Caco-2 (cell line): ENCODE measurements at regions not wholly inside any gene's neighbourhood (a gene's known extent, or its start where the extent isn't known, plus 50 kb on each side); places are given as distances from the start of the nearest gene placed in this dataset.
A peak's percentile ranks its signal among the peaks of the same experiment; 100 is the strongest.

Source experiments
- BruUV-seq: library from RNA; stranded (reverse); fragments of 400-500 nt; replicated peaks from 2 replicates; lab custom pipeline; 2021; lab: Mats Ljungman, UMichigan
- CTCF ChIA-PET: fragments of 300-600 bp; sonication (Branson Sonifier 250); formaldehyde crosslinking; loops from one replicate; lab custom pipeline; 2022; ENCODE audit warnings: antibody characterized with exemption; lab: Charles Lee
- POLR2A ChIA-PET: fragments of 300-600 bp; sonication (Branson Sonifier 250); formaldehyde crosslinking; loops from one replicate; lab custom pipeline; 2022; ENCODE audit warnings: antibody characterized with exemption; lab: Charles Lee
- DNase-seq, 2 experiments: peaks; one replicate each; pipeline versions ENCODE4 v3.0.0 to v3.0.0-alpha.2; 2020 to 2022
- H3K27me3 ChIP-seq: replicated peaks from 2 replicates; pipeline ENCODE4 v1.6.0; 2011; ENCODE audit warnings: low read length; ENCODE audit not compliant: control insufficient read depth, insufficient read depth
- H3K36me3 ChIP-seq: 2 replicates; pipeline ENCODE4 v1.5.1; 2011; ENCODE audit warnings: low read length; ENCODE audit not compliant: control insufficient read depth, insufficient read depth
- H3K4me1 ChIP-seq: fragments of 250-450 bp; sonication (Bioruptor Pico); 2 replicates; pipeline ENCODE4 v1.5.1; 2020; ENCODE audit warnings: mild to moderate bottlenecking
- H3K4me3 ChIP-seq: 2 replicates; pipeline ENCODE4 v1.5.1; 2011; ENCODE audit warnings: low read depth, mild to moderate bottlenecking, control low read depth, low read length
- H3K9me3 ChIP-seq: fragments of 250-450 bp; sonication (Bioruptor Pico); 2 replicates; pipeline ENCODE4 v1.5.1; 2020; ENCODE audit warnings: mild to moderate bottlenecking, moderate library complexity
- H3K27ac Mint-ChIP-seq: one replicate; pipeline ENCODE4 v1.8.0; 2022; ENCODE audit warnings: mixed read lengths; ENCODE audit not compliant: unreplicated experiment
- H3K27me3 Mint-ChIP-seq: one replicate; pipeline ENCODE4 v1.8.0; 2022; ENCODE audit warnings: mixed read lengths; ENCODE audit not compliant: insufficient read depth, unreplicated experiment
- H3K36me3 Mint-ChIP-seq: one replicate; pipeline ENCODE4 v1.8.0; 2022; ENCODE audit warnings: mild to moderate bottlenecking, mixed read lengths; ENCODE audit not compliant: insufficient read depth, unreplicated experiment
- H3K4me1 Mint-ChIP-seq: one replicate; pipeline ENCODE4 v1.8.0; 2022; ENCODE audit warnings: low read depth, mixed read lengths; ENCODE audit not compliant: unreplicated experiment
- H3K4me3 Mint-ChIP-seq: one replicate; pipeline ENCODE4 v1.8.0; 2022; ENCODE audit warnings: mild to moderate bottlenecking, moderate library complexity, mixed read lengths; ENCODE audit not compliant: unreplicated experiment
- H3K9me3 Mint-ChIP-seq: one replicate; pipeline ENCODE4 v1.8.0; 2022; ENCODE audit warnings: mixed read lengths; ENCODE audit not compliant: unreplicated experiment
- CTCF ChIP-seq, 2 experiments: fragments of 200-600 bp in 1 of 2; IDR thresholded peaks; 1 replicate in 1 of 2; 2 replicates in 1 of 2; pipeline versions ENCODE4 v1.5.1 to v1.8.0; 2011 to 2022; ENCODE audit warnings: antibody characterized with exemption in 1 of 2, control low read depth in 1 of 2, inconsistent platforms in 1 of 2, low read depth in 1 of 2, low read length in 1 of 2, mild to moderate bottlenecking in 1 of 2, moderate library complexity in 1 of 2; ENCODE audit not compliant: insufficient read depth in 1 of 2, severe bottlenecking in 1 of 2, unreplicated experiment in 1 of 2
- intact Hi-C: fragments of 100-400 bp; cut with micrococcal nuclease; formaldehyde crosslinking; loops from one replicate; pipeline ENCODE4 v1.10.0; 2022; ENCODE audit not compliant: unreplicated experiment

- no TSS peak for BruUV-seq
- Histone ChIP-seq H3K9me3 (no peaks in the 10 kb centered on the region), H3K27me3 (no peaks in the 10 kb centered on the region), H3K36me3 (no peaks in the 10 kb centered on the region), H3K4me1 (peaks cover 2% of the 10 kb centered on the region; the same call in 1 of the 2 replicates), H3K4me3 (no peak overlapping the region)
- peaks cover 4% of the 10 kb centered on the region for H3K27me3 Mint-ChIP-seq
- ChIA-PET CTCF (no interaction called here), POLR2A (no interaction called here)
- no peak for TF ChIP-seq CTCF (IDR thresholded peaks at IDR 0.05; ENCODE audit: insufficient read depth in 1 of 2, low read depth in 1 of 2, low read length in 1 of 2, severe bottlenecking in 1 of 2, unreplicated experiment in 1 of 2)
- intact Hi-C loops = no loop called here
- H3K4me3 Mint-ChIP-seq = no peak overlapping the region
- peaks cover 4% of the 10 kb centered on the region for H3K4me1 Mint-ChIP-seq
- DNase-seq = no peak
- no peaks in the 10 kb centered on the region for H3K9me3 Mint-ChIP-seq
- H3K36me3 Mint-ChIP-seq = no peaks in the 10 kb centered on the region
- no peak overlapping the region for H3K27ac Mint-ChIP-seq
Observed at GRCh38 chr3:3264796-3265195, 85.3 kb upstream of the CRBN start.

- no TSS peak for BruUV-seq
- Histone ChIP-seq H3K9me3 (no peaks in the 10 kb centered on the region; the same call in 1 of the 2 replicates), H3K4me1 (peaks cover 23% of the 10 kb centered on the region), H3K27me3 (no peaks in the 10 kb centered on the region), H3K4me3 (no peak overlapping the region), H3K36me3 (no peaks in the 10 kb centered on the region)
- Mint-ChIP-seq H3K27me3 (no peaks in the 10 kb centered on the region), H3K4me3 (no peak overlapping the region), H3K9me3 (no peaks in the 10 kb centered on the region), H3K27ac (no peak overlapping the region), H3K4me1 (peaks cover 14% of the 10 kb centered on the region), H3K36me3 (no peaks in the 10 kb centered on the region)
- ChIA-PET CTCF (no interaction called here), POLR2A (no interaction called here)
- no peak for TF ChIP-seq CTCF (IDR thresholded peaks at IDR 0.05; ENCODE audit: insufficient read depth in 1 of 2, low read depth in 1 of 2, low read length in 1 of 2, severe bottlenecking in 1 of 2, unreplicated experiment in 1 of 2)
- DNase-seq = no peak
- intact Hi-C loops = no loop called here
Observed at GRCh38 chr3:3260870-3261269, 81.4 kb upstream of the CRBN start.

DNA sequence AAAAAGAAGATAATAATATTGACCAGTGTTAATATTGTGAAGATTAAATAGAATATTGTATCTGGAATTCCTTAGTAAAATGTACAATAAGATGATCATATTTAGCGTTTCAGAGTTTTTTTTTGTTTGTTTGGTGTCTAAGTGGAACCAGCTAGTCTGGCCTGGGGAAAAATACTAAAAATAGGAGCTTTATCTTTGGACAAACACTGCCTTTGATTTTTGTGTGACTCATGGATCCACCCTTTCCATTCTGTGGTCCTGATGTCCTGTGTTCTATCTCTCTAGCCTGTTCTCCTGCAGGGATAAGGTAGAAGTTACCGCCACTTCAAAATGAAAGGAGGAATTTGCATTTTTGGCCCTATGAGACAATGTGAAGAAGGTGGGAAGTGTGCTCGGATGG is 79.7 kb upstream of the CRBN start:
- Histone ChIP-seq H3K9me3 (no peaks in the 10 kb centered on the region; the same call in 1 of the 2 replicates), H3K27me3 (no peaks in the 10 kb centered on the region), H3K4me3 (no peak overlapping the region), H3K4me1 (peaks cover 23% of the 10 kb centered on the region), H3K36me3 (no peaks in the 10 kb centered on the region)
- no peak overlapping the region for H3K27ac Mint-ChIP-seq
- H3K36me3 Mint-ChIP-seq = no peaks in the 10 kb centered on the region
- peaks cover 14% of the 10 kb centered on the region for H3K4me1 Mint-ChIP-seq
- BruUV-seq = no TSS peak
- POLR2A ChIA-PET = no interaction called here
- DNase-seq = peak in 1 of 2 experiments; percentile 22
- CTCF ChIA-PET = interaction anchor here (0.6 to 1.1 kb wide), 2 partner anchors 13 to 57 kb away, joined by 3 to 5 read pairs; no protein-coding TSS in a partner anchor
- H3K9me3 Mint-ChIP-seq = no peaks in the 10 kb centered on the region
- TF ChIP-seq CTCF (IDR thresholded peaks at IDR 0.05; ENCODE audit: insufficient read depth in 1 of 2, low read depth in 1 of 2, low read length in 1 of 2, severe bottlenecking in 1 of 2, unreplicated experiment in 1 of 2) = no peak
- no peak overlapping the region for H3K4me3 Mint-ChIP-seq
- H3K27me3 Mint-ChIP-seq = no peaks in the 10 kb centered on the region
- intact Hi-C loops = loop anchor here (2.0 kb wide), 1 partner anchor 18 kb away; no protein-coding TSS in a partner anchor
